Left lung (tissue), 4 donors: ENCODE measurements at regions not wholly inside any gene's neighbourhood (a gene's known extent, or its start where the extent isn't known, plus 50 kb on each side); places are given as distances from the start of the nearest gene placed in this dataset.
"Not testable (repeated sequence)": the region's sequence is repeated elsewhere in the genome, so short reads cannot be mapped to it uniquely, and the experiment has no call there.

Source experiments
- ATAC-seq: fragments of 200-7000 bp; cut with Tn5 transposase; one replicate; pipeline ENCODE4 v1.9.1; 2020; ENCODE audit warnings: moderate library complexity
- DNase-seq, 4 donors: peaks; one replicate each; pipeline ENCODE4 v3.0.0-alpha.2; 2013 to 2020
- H3K27ac ChIP-seq, 2 donors: fragments of 200-600 bp; sonication (generic) in 1 of 2; one replicate each; pipeline versions ENCODE4 v1.5.0 to v1.8.0; 2020 to 2021
- H3K27me3 ChIP-seq, 2 donors: fragments of 200-600 bp; sonication (generic) in 1 of 2; one replicate each; pipeline versions ENCODE4 v1.5.0 to v1.8.0; 2020 to 2021
- H3K36me3 ChIP-seq, 2 donors: fragments of 200-600 bp; sonication (generic) in 1 of 2; one replicate each; pipeline versions ENCODE4 v1.5.0 to v1.8.0; 2020 to 2021
- H3K4me1 ChIP-seq, 2 donors: fragments of 200-600 bp; one replicate each; pipeline ENCODE4 v1.8.0; 2021
- H3K4me3 ChIP-seq, 2 donors: fragments of 200-600 bp; sonication (generic) in 1 of 2; one replicate each; pipeline versions ENCODE4 v1.5.0 to v1.8.0; 2020 to 2021; ENCODE audit warnings: mild to moderate bottlenecking in 1 of 2
- H3K9me3 ChIP-seq, 2 donors: fragments of 200-600 bp; sonication (generic) in 1 of 2; one replicate each; pipeline versions ENCODE4 v1.5.0 to v1.8.0; 2020 to 2021
- CTCF ChIP-seq, 2 donors: fragments of 200-600 bp; sonication (generic) in 1 of 2; IDR thresholded peaks; one replicate each; pipeline versions ENCODE4 v1.5.0 to v1.8.0; 2021; ENCODE audit warnings: antibody characterized with exemption in 2 of 2
- intact Hi-C, 2 donors: fragments of 100-400 bp; cut with DNase I; formaldehyde crosslinking; loops; one replicate each; pipeline versions ENCODE4 v1.11.2 to v1.14.2; 2022
- donor health status: DM: no; HTN: yes; CAD: no.
- donor health status: DM: no; HTN: no; CAD: no.

- DNase-seq: no peak
- Histone ChIP-seq H3K4me1 (no peaks in the 10 kb centered on the region), H3K36me3 (no peaks in the 10 kb centered on the region), H3K9me3 (peaks cover 0 to 15% of the 10 kb centered on the region in 2 donors), H3K27me3 (no peaks in the 10 kb centered on the region), H3K4me3 (no peak overlapping the region), H3K27ac (no peak overlapping the region)
- no peak for TF ChIP-seq CTCF (IDR thresholded peaks at IDR 0.05)
- ATAC-seq: no peak
- intact Hi-C loops: no loop called here
Observed at GRCh38 chr13:74264333-74264732, 130.1 kb upstream of the KLF12 start.

GRCh38 chr13:74260420-74260819 lies 126.2 kb upstream of the KLF12 start:
- H3K27ac ChIP-seq, H3K4me3 ChIP-seq, intact Hi-C loops, H3K4me1 ChIP-seq, ATAC-seq, H3K36me3 ChIP-seq, DNase-seq, H3K27me3 ChIP-seq: not testable (repeated sequence)
- peaks cover 0 to 11% of the 10 kb centered on the region in 2 donors for H3K9me3 ChIP-seq

GRCh38 chr13:74259641-74260040 lies 125.4 kb upstream of the KLF12 start:
- ATAC-seq (no peak), DNase-seq (no peak)
- H3K4me1 ChIP-seq: no peaks in the 10 kb centered on the region
- H3K4me3 ChIP-seq: no peak overlapping the region
- peaks cover 0 to 9% of the 10 kb centered on the region in 2 donors for H3K9me3 ChIP-seq
- H3K36me3 ChIP-seq: no peaks in the 10 kb centered on the region
- H3K27me3 ChIP-seq: no peaks in the 10 kb centered on the region
- no peak for TF ChIP-seq CTCF (IDR thresholded peaks at IDR 0.05)
- H3K27ac ChIP-seq: no peak overlapping the region
- intact Hi-C loops: no loop called here

- ATAC-seq (no peak), DNase-seq (no peak)
- Histone ChIP-seq H3K4me3 (no peak overlapping the region), H3K27me3 (no peaks in the 10 kb centered on the region), H3K36me3 (no peaks in the 10 kb centered on the region), H3K27ac (no peak overlapping the region), H3K9me3 (peaks cover 0 to 6% of the 10 kb centered on the region in 2 donors), H3K4me1 (no peaks in the 10 kb centered on the region)
- no peak for TF ChIP-seq CTCF (IDR thresholded peaks at IDR 0.05)
- intact Hi-C loops: no loop called here
Observed at GRCh38 chr13:74258961-74259360, 124.8 kb upstream of the KLF12 start.

- no peaks in the 10 kb centered on the region for H3K27me3 ChIP-seq
- no peak overlapping the region for H3K4me3 ChIP-seq
- TF ChIP-seq CTCF (IDR thresholded peaks at IDR 0.05): no peak
- H3K36me3 ChIP-seq: no peaks in the 10 kb centered on the region
- no peaks in the 10 kb centered on the region for H3K4me1 ChIP-seq
- H3K9me3 ChIP-seq: no peaks in the 10 kb centered on the region
- intact Hi-C loops: no loop called here
- DNase-seq: no peak
- no peak for ATAC-seq
- H3K27ac ChIP-seq: no peak overlapping the region
Observed at GRCh38 chr13:74256969-74257368, 122.8 kb upstream of the KLF12 start.

GRCh38 chr13:74253161-74253560 lies 119.0 kb upstream of the KLF12 start:
- DNase-seq: no peak
- TF ChIP-seq CTCF (IDR thresholded peaks at IDR 0.05): no peak

More at GRCh38 chr13:74253161-74253560, 119.0 kb upstream of the KLF12 start:
- H3K4me3 ChIP-seq: no peak overlapping the region
- no peak overlapping the region for H3K27ac ChIP-seq
- H3K9me3 ChIP-seq: no peaks in the 10 kb centered on the region
- H3K36me3 ChIP-seq: no peaks in the 10 kb centered on the region
- intact Hi-C loops: no loop called here
- no peak for ATAC-seq
- H3K27me3 ChIP-seq: no peaks in the 10 kb centered on the region
- H3K4me1 ChIP-seq: no peaks in the 10 kb centered on the region
